GM19240 (cell line): ENCODE measurements at regions not wholly inside any gene's neighbourhood (a gene's known extent, or its start where the extent isn't known, plus 50 kb on each side); places are given as distances from the start of the nearest gene placed in this dataset.

Source experiments
- DNase-seq: peaks from one replicate; pipeline ENCODE4 v3.0.0; 2011; ENCODE audit warnings: low spot score; ENCODE audit not compliant: insufficient read length

DNA sequence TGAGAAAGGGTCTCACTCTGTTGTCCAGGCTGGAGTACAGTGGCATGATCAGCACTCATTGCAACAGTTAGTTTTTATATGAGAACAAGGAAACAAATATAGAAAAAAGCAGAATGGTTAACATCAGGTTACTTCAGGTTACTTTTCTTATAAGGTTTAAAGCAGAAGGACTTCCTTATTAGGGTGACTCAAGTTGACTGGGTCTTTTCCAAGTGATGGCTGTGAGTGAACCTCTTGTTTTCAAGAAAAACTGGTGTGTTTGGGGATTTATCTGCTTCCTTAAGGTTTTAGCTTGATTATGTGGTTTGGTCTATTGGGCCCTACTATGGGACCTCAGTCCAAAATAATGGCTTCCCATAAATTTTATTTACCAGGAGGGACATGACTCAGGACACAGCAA lies 99.2 kb downstream of the ARRDC3 start:
- no peak for DNase-seq

- DNase-seq = no peak
Observed at GRCh38 chr5:91283326-91283725, 99.8 kb downstream of the ARRDC3 start.

GRCh38 chr5:91282210-91282609 lies 100.9 kb downstream of the ARRDC3 start:
- DNase-seq = no peak

DNA sequence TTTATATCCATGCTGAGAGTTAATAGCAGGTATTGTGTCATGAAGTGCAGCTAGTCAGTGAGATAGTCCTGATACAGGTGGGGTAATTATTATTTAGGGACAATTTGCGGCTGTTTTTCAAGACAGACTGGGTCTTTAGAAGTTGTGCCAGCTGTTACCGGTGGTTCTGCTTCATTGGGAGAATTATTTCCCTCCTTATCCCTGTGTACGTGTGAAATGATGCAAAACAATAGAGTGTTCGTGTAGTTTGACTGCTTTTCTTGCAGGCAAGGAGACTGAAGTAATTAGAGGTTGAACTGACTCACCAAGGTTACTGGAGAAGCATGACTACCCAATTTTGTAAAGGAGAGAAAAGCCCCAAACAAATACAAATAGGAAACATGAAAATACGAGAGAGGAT lies 101.7 kb downstream of the ARRDC3 start:
- DNase-seq = no peak

DNA sequence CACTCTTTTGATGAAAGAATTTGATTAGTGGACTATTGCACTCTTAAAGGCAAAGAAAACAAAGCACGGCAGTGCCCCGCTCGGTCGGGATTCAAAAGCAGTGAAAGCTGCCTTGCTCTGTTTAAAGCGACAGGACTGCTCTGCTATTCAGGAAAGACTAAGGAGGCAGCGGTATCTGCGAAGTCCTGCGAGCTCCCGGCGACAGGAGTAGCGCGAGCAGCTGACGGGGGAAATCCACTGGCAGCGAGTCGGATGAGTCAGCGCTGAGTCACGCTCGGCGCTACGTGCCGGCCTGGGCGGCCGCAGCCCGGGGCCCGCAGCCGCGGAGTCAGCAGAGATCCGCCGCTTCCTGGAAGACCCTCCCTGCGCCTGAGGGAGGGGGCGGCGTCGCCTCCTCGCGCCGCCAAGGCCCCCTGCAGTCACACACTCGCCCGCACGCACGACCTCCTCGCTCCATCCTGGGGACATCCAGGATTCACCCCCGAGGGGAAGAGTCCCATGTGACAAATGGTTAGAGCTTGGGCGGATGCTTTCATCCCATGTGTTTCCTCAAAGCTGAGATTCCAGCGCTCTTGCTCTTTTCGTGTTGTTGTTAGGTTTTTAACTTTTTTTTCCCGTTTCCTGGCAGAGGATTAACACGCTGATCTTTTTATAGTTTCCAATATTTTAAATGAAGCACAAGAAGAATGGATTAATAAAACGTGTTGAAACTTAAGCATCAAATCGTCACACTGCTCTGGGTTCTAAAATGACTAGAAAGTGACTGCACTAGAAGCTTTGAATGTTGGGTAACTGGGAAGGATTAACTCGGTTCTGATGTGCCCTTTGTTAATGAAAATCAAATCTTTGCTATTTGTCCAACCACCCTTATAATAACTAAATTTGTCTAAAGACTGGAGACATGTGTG lies 102.5 kb downstream of the ARRDC3 start:
- DNase-seq = peak; percentile 43

- no peak for DNase-seq
Observed at GRCh38 chr5:91277840-91278239, 105.3 kb downstream of the ARRDC3 start.

DNA sequence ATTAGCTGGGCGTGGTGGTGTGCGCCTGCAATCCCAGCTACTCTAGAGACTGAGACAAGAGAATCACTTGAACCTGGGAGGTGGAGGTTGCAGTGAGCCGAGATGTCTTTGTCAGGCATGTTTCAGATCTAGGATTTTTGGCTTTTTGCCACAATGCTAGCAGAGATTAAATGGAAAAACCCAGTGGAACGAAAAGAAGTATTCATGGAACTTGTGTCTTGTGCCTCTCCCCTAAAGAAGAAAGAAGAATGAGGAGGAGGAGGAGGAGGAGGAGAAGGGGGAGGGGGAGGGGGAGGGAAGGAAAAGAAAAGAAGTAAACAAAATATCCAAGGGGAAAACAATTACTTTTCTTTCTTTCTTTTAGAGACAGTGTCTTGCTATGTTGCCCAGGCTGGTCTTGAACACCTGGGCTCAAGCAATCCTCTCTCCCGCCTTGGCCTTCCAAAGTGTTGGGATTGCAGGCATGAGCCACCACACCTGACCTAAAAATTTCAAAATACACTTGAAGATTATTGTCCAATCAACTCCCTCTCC lies 106.0 kb downstream of the ARRDC3 start:
- no peak for DNase-seq

DNA sequence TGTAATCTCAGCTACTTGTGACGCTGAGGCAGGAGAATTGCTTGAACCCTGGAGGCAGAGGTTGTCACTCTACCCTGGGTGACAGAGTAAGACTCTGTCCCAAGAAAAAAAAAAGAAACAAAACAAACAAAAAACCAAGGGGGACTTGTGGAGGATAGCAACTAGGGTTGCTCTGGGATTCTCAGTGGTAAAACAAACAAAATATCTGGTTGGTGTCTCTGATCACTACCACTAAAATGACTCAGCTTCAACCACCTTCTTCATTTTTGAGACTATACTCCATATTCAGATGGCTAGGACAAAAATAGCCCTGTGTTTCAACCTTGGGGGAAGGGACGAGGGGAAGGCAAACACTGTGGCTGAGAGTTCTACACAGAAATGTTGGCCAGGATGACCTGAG lies 110.3 kb downstream of the ARRDC3 start:
- peak; percentile 29 for DNase-seq

- DNase-seq = no peak
Observed at GRCh38 chr5:91271999-91272398, 111.1 kb downstream of the ARRDC3 start.

- no peak for DNase-seq
Observed at GRCh38 chr5:91269198-91269597, 113.9 kb downstream of the ARRDC3 start.

DNA sequence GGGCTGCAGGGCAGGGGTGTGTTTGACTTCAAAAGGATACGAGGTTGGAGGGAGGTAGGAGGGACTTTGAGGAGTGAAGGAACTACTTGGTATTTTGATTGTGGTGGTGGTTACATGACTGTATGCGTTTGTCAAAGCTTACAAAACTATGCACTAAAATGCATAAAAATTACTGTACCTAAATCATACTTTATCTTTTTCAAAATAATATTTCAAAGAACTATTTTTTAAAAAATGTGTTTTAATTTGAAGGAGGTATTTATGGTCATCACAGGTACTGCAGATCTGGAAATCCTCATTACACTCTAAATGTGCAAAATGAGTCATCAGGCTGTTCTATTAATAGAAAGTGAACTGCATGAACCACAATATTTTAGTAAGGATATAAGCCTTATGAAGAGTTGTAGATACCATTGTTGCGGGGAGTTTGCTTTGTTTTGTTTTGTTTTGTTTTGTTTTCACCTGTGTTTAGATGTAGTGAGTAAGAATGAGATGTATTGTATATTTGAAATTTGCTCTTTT lies 116.9 kb downstream of the ARRDC3 start:
- DNase-seq = no peak

- DNase-seq = no peak
Observed at GRCh38 chr5:91264311-91265051, 118.6 kb downstream of the ARRDC3 start.

- DNase-seq = no peak
Observed at GRCh38 chr5:91263898-91264297, 119.2 kb downstream of the ARRDC3 start.

DNA sequence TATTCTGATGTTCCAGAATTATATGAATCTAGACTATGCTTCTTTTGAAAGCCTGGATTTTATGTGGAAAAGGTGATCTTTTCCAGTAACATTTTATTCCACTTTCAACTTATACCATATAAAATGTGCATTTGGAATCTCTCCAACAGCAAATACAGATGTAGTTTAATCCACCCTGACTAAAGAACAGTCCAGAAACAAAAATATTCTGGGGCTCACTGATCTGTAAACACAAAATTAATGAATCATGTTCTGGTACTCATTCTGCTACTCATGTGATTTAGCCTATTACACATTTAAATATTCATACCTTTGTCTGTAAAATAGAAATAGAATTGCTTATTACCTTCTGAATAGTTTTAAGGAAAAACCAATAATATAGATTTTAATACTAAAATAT lies 125.8 kb downstream of the ARRDC3 start:
- no peak for DNase-seq

DNA sequence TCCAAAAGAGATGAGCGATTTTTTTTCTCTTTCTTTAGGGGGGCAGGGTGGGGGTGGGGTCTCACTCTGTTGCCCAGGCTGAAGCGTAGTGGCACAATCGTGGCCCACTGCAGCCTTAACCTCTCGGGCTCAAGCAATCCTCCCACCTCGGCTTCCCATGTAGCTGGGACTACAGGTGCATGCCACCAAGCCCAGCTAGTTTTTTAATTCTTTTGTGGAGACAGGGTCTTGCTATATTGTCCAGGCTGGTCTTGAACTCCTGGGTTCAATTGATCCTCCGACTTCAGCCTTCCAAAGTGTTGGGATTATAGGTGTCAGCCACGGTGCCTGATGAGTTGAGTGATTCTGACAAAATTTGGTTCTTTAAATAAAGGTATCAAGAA lies 127.0 kb downstream of the ARRDC3 start:
- DNase-seq = no peak

DNA sequence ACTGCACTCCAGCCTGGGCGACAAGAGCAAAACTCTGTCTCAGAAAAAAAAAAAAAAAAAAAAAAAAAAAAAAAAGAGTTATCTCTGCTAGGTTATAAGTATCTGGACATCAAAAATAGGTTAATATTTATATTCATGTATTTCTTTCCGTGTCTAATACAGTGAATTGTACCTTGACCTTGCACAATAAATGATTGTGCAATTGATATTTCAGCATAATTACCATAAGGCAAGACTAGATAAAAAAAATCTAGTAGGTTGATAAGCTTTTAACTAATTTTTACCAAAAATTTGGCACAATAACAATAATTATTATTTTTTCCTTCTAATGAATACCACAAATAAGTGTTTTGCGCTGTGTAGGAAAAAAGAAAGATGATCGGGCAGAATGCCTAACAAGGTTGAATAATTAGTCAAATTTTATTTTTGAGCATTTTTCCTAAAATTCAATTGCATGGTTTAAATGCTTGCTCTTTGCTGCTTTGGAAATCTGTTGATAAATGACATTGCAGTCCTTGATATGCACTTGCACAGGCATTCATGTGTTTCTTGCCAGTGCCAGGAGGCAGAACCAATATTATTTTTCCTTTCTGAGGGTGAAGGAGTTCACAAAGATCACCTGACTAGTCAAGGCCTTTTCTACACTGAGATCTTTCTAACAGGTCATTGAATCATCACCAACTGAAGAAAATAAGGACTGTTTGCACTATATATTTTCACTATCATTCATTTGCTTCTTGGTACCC lies 127.5 kb downstream of the ARRDC3 start:
- DNase-seq = no peak

DNA sequence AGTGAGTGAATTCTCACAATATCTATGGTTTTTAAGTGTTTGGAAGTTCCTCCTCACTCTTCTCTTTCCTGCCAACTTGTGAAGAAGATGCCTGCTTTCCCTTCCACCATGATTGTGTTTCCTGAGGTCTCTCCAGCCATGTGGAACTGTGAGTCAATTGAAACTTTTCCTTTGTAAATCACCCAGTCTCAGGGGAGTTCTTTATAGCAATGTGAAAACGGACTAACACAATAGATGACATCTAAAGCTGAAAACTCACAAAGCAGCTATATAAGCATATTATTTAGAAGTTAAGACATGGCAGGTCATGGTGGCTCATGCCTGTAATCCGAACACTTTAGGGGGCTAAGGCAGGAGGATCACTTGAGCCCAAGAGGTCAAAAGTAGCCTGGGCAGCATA lies 130.2 kb downstream of the ARRDC3 start:
- no peak for DNase-seq

GRCh38 chr5:91245871-91246270 lies 137.2 kb downstream of the ARRDC3 start:
- DNase-seq = no peak

DNA sequence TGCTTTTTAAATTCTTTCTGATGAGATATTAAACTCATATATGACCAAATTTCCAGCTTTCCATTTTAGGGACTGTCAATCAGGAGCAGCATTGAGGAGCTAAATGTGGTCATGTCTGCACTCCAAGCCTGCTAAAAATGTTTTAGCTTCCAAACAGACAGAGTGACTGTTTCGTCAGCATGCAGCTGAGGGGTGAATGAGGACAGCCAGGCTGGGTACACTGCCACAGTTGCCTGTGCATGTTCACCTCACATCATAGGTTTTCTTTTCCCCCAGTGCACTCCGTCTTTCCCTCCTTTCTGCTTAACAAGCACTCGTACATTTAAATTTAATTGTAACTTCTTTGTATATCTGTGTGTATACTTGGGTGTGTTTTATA lies 138.1 kb downstream of the ARRDC3 start:
- no peak for DNase-seq

DNA sequence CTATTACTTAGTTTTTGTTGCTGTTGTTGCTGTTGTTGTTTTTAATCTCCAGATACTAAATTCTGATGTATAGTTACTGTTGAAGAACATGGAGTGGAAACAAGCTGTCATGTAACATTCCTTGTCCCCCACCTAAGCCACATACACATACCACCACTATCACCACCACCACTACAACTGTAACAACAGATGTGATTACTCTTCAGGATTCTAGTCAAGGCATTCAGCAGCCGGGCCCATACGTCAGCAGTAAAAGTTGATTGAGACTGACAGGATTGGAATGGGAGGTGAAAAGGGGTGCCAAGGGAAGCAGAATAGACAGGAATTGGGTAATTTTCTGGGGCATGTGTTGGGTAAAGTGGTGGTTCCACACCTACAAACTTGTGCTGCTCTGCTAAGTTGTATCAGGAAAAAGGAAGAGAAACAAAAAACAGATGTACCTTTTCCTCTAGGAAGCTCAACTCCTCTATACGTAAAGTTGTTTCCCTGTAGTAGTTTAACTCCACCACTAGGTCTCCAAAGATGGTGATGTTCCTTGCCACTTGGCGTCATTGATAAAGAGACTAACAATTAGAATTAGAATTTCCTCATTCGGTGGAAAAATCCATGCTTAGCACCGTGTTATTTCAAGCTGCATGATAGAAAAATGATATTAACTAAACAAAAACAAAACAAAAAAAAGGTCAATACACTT lies 138.6 kb downstream of the ARRDC3 start:
- DNase-seq = no peak

GRCh38 chr5:91243852-91244251 lies 139.3 kb downstream of the ARRDC3 start:
- no peak for DNase-seq
